Activated T-cell treated with anti-CD3 and anti-CD28 coated beads, Interleukin-2, amount 50 U/mL, for 24 hours (primary cell): ENCODE measurements at regions not wholly inside any gene's neighbourhood (a gene's known extent, or its start where the extent isn't known, plus 50 kb on each side); places are given as distances from the start of the nearest gene placed in this dataset.
A peak's percentile ranks its signal among the peaks of the same experiment; 100 is the strongest.
"Not testable (repeated sequence)": the region's sequence is repeated elsewhere in the genome, so short reads cannot be mapped to it uniquely, and the experiment has no call there.

Experiments used
- DNase-seq: peaks from one replicate; pipeline ENCODE4 v3.0.0-alpha.2; 2020
- H3K27ac Mint-ChIP-seq: 2 replicates; pipeline ENCODE4 v1.8.0; 2020; ENCODE audit warnings: mild to moderate bottlenecking, mixed read lengths
- H3K27me3 Mint-ChIP-seq: 2 replicates; pipeline ENCODE4 v1.8.0; 2020; ENCODE audit warnings: mixed read lengths
- H3K36me3 Mint-ChIP-seq: 2 replicates; pipeline ENCODE4 v1.8.0; 2020; ENCODE audit warnings: low read depth, mixed read lengths
- H3K4me1 Mint-ChIP-seq: 2 replicates; pipeline ENCODE4 v1.8.0; 2020; ENCODE audit warnings: low read depth, mixed read lengths
- H3K4me3 Mint-ChIP-seq: 2 replicates; pipeline ENCODE4 v1.8.0; 2020; ENCODE audit warnings: mild to moderate bottlenecking, moderate library complexity, mixed read lengths
- H3K9me3 Mint-ChIP-seq: 2 replicates; pipeline ENCODE4 v1.8.0; 2020; ENCODE audit warnings: mixed read lengths

DNA sequence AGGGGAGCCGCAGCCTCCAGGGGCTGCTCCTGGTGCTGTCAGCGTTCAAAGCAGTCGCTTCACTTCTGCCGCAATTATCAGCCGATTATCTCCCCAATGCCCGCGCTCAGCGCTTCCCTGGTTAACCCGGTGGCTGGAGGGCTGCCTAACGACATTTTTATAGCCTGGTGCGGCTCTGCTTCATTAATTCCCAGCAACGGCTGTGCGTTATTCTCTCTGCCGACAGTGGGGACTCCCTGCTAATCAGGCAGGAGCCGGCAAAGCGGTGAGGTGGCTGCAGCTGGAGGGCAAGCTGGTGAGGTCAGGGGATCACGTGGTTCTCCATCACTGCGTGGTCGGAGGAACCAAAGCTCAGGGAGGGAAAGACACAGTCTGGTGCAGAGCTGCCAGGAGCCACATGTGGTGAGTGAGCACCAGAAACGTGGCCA is 62.9 kb downstream of the GLRX5 start:
- no peaks in the 10 kb centered on the region for H3K9me3 Mint-ChIP-seq
- no peak overlapping the region for H3K4me3 Mint-ChIP-seq
- H3K27ac Mint-ChIP-seq: no peak overlapping the region
- H3K27me3 Mint-ChIP-seq: peaks cover 39% of the 10 kb centered on the region
- H3K36me3 Mint-ChIP-seq: no peaks in the 10 kb centered on the region
- peaks cover 2% of the 10 kb centered on the region for H3K4me1 Mint-ChIP-seq
- DNase-seq: no peak

GRCh38 chr14:95601650-95602049 is 66.8 kb downstream of the GLRX5 start:
- Mint-ChIP-seq H3K4me1 (peaks cover 2% of the 10 kb centered on the region), H3K9me3 (no peaks in the 10 kb centered on the region), H3K27ac (no peak overlapping the region), H3K27me3 (peaks cover 57% of the 10 kb centered on the region), H3K4me3 (no peak overlapping the region), H3K36me3 (no peaks in the 10 kb centered on the region)
- DNase-seq: no peak

DNA sequence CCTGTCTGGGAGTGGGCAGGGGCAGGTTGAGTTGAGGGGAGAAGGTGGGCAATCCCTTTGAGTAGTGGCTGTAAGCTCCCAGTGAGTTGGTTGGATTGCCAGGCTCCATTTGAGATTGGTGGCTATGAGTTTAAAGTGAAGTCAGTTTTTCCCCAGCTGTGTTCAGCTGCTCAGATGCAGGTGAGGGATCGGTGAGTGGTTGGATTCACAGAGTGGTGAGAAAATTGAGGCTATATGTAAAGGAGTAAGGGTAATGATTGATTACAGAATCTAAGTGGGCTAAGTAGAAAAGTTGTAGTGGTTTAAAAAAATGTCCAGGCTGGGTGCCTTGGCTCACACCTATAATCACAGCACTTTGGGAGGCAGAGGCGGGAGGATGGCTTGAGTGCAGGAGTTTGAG is 68.6 kb downstream of the GLRX5 start:
- H3K27me3 Mint-ChIP-seq: peaks cover 53% of the 10 kb centered on the region
- no peak overlapping the region for H3K27ac Mint-ChIP-seq
- H3K4me3 Mint-ChIP-seq: no peak overlapping the region
- H3K36me3 Mint-ChIP-seq: no peaks in the 10 kb centered on the region
- no peak for DNase-seq
- H3K9me3 Mint-ChIP-seq: no peaks in the 10 kb centered on the region
- H3K4me1 Mint-ChIP-seq: no peaks in the 10 kb centered on the region

GRCh38 chr14:95606266-95606665 is 71.4 kb downstream of the GLRX5 start:
- H3K4me3 Mint-ChIP-seq: no peak overlapping the region
- H3K27ac Mint-ChIP-seq: no peak overlapping the region
- peaks cover 53% of the 10 kb centered on the region for H3K27me3 Mint-ChIP-seq
- no peaks in the 10 kb centered on the region for H3K4me1 Mint-ChIP-seq
- no peak for DNase-seq
- H3K36me3 Mint-ChIP-seq: no peaks in the 10 kb centered on the region
- H3K9me3 Mint-ChIP-seq: no peaks in the 10 kb centered on the region

DNA sequence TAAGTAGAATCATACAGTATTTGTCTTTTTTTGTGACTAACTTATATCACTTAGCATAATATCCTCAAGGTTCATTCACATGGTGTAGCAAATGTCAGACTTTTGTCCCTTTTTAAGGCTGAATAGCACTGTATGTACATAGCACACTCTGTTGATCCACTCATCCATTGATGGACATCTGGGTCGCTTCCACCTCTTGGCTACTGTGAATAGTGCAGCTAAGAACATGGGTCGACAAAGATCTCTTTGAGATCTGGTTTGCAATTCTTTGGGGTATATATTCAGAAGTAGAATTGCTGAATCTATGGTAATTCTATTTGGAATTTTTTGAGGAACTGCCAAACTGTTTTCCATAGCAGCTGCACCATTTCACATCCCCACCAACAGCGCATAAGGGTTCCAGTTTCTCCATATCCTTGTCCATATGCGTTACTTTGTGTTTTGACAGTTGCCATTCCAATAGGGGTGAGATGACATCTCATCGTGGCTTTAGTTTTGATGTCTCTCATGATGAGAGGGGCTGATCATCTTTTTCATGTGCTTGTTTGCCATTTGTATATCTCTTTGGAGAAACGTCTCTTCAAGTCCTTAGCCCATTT is 73.9 kb downstream of the GLRX5 start:
- Mint-ChIP-seq H3K4me1 (no peaks in the 10 kb centered on the region), H3K27me3 (peaks cover 73% of the 10 kb centered on the region)

GRCh38 chr14:95609398-95609990 is 74.6 kb downstream of the GLRX5 start:
- no peaks in the 10 kb centered on the region for H3K4me1 Mint-ChIP-seq
- DNase-seq: no peak
- peaks cover 70% of the 10 kb centered on the region for H3K27me3 Mint-ChIP-seq
- no peak overlapping the region for H3K27ac Mint-ChIP-seq
- no peak overlapping the region for H3K4me3 Mint-ChIP-seq
- no peaks in the 10 kb centered on the region for H3K9me3 Mint-ChIP-seq
- no peaks in the 10 kb centered on the region for H3K36me3 Mint-ChIP-seq

More for the DNA sequence above, 73.9 kb downstream of the GLRX5 start:
- DNase-seq: no peak
- Mint-ChIP-seq H3K4me3 (no peak overlapping the region), H3K27ac (no peak overlapping the region), H3K36me3 (no peaks in the 10 kb centered on the region), H3K9me3 (no peaks in the 10 kb centered on the region)

DNA sequence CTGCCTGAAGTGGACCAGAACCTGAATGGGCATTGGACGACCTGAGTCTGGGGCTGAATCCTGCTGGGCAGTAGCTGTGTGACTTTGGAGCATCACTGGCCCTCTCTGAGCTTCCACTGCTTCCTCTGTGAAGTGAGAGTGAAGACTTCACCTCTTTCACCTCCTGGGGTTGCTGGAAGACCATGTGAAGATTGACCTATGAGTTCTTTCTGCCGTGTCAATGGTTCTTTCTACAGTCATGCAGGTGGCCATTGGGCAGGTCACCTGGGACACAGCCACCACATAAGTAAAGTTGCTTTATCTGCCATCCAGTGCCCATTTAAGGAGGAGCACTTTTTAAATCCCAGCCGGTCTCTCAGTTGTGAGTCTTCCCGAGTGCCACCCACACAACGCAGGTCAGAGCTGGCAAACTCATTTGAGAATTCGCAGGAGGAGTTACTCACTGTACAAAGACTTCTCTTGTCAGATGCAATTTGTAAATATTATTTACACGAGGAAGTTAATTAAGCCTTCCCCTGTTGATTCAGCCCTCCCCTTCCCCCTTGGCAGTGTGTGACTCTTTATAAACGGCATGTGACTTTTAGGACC is 74.8 kb upstream of the TCL1B start:
- DNase-seq: no peak
- Mint-ChIP-seq H3K27me3 (peaks cover 57% of the 10 kb centered on the region), H3K9me3 (no peaks in the 10 kb centered on the region), H3K36me3 (no peaks in the 10 kb centered on the region), H3K4me3 (no peak overlapping the region), H3K27ac (no peak overlapping the region), H3K4me1 (no peaks in the 10 kb centered on the region)

DNA sequence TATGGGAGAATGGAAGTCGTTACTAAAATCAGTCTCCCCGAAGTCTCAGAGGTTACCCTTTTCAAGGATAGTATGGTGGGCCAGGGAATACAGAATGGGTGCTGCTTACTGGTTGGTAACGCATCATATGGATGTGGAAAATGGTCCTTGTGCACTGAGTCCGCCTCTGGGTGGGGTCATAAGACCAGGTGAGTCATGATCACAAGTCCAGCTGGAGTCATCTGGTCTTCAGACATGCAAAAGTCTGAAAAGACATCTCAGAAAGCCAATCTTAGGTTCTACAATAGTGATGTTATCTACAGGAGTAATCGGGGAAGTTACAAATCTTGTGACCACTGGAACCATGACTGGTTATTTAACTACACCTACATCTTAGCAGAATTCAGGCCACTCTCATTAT is 71.9 kb upstream of the TCL1B start:
- Mint-ChIP-seq H3K36me3 (no peaks in the 10 kb centered on the region), H3K27ac (no peak overlapping the region), H3K27me3 (peaks cover 41% of the 10 kb centered on the region), H3K4me1 (no peaks in the 10 kb centered on the region), H3K9me3 (no peaks in the 10 kb centered on the region), H3K4me3 (no peak overlapping the region)
- no peak for DNase-seq

DNA sequence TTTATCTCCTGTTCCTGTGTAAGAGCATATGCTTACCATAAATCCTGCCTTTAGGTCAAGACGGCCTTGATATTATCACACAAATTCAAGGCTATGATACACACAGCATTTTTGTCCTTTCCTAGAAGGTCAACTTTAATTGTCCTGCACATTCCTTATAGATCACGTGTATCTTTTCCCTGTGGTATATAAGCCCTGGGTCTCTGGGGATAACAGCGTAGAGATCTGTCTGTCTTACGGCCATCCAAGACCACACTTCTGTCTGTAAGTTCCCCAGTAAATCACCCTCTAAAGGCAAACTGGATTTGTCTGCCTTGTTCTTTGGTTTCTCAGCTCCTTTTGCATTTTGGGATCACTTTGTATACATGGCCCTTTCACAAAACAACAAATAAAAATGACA is 69.5 kb upstream of the TCL1B start:
- no peak overlapping the region for H3K27ac Mint-ChIP-seq

GRCh38 chr14:95619785-95620417 is 66.3 kb upstream of the TCL1B start:
- Mint-ChIP-seq H3K27ac (no peak overlapping the region), H3K4me3 (no peak overlapping the region), H3K27me3 (peaks cover 19% of the 10 kb centered on the region), H3K36me3 (no peaks in the 10 kb centered on the region), H3K9me3 (peaks cover 2% of the 10 kb centered on the region), H3K4me1 (peaks cover 2% of the 10 kb centered on the region)
- DNase-seq: no peak

More for the DNA sequence above, 69.5 kb upstream of the TCL1B start:
- no peak for DNase-seq
- Mint-ChIP-seq H3K4me3 (no peak overlapping the region), H3K36me3 (no peaks in the 10 kb centered on the region), H3K4me1 (peaks cover 2% of the 10 kb centered on the region), H3K9me3 (no peaks in the 10 kb centered on the region), H3K27me3 (peaks cover 28% of the 10 kb centered on the region)

- Mint-ChIP-seq H3K27ac (peak overlapping the region; percentile 90), H3K36me3 (no peaks in the 10 kb centered on the region), H3K4me1 (peaks cover 2% of the 10 kb centered on the region), H3K4me3 (peak overlapping the region; percentile 84), H3K27me3 (peaks cover 19% of the 10 kb centered on the region), H3K9me3 (peaks cover 2% of the 10 kb centered on the region)
- DNase-seq: peak; percentile 54
These were observed 65.6 kb upstream of the TCL1B start for GRCh38 chr14:95620659-95621059.

DNA sequence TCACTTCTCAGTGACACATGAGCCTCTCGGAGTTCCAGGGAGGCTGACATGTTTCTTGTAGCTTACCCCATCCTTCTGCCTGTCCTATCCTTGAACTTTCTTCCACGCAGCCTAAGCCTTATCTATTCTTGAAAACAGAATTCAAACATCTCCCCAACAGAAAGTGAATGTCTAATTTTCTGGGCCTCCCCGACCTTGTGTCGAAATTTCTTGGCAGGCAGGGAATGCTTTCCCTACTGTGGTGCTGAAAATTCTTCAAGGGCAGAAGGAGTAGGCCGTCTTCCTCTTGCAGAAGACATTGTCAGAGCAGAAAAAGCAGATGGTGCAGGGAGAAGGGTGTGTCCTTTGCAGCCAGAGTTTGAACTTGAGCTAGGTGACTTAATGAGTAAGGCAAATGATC is 63.0 kb upstream of the TCL1B start:
- Mint-ChIP-seq H3K27me3 (peaks cover 19% of the 10 kb centered on the region), H3K36me3 (no peaks in the 10 kb centered on the region), H3K4me1 (peaks cover 2% of the 10 kb centered on the region), H3K9me3 (peaks cover 2% of the 10 kb centered on the region), H3K27ac (no peak overlapping the region), H3K4me3 (no peak overlapping the region)
- no peak for DNase-seq

DNA sequence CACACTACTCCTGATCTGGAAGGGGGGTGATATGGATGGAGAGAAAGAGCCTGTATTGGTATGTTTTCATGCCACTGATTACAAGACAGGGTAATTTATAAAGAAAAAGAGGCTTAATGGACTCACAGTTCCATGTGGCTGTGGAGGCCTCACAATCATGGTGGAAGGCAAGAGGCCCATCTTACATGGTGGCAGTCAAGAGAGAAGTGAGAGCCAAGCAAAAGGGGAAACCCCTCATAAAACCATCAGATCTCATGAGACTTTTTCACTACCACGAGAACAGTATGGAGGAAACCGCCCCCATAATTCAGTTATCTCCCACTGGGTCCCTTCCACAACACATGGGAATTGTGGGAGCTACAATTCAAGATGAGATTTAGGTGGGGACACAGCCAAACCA is 60.5 kb upstream of the TCL1B start:
- not testable (repeated sequence) for H3K4me1 Mint-ChIP-seq, H3K27ac Mint-ChIP-seq, DNase-seq, H3K4me3 Mint-ChIP-seq, H3K9me3 Mint-ChIP-seq, H3K36me3 Mint-ChIP-seq
- peaks cover 24% of the 10 kb centered on the region for H3K27me3 Mint-ChIP-seq

DNA sequence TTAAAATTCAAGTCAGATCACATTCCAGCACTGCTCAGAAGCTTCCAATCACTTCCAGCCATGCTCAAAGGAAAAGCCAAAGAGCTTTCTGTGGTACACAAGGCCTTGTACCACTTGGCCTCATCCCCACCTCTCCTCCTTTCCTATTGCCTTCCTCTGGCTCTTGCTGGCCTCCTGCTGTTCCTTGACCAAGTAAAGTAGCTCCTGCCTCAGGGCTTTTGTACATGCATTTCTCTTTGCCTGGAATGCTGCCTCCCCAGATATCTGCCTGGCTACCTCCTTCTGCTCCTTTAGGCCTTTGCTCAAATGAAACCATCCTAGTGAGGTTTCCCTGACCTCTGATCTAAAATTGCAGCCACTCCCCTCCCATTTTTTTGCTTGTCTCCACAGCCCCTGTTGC is 51.2 kb upstream of the TCL1B start:
- Mint-ChIP-seq H3K27ac (no peak overlapping the region), H3K9me3 (peaks cover 4% of the 10 kb centered on the region), H3K4me3 (no peak overlapping the region), H3K27me3 (peaks cover 29% of the 10 kb centered on the region), H3K4me1 (no peaks in the 10 kb centered on the region), H3K36me3 (peaks cover 6% of the 10 kb centered on the region)
- DNase-seq: no peak
